Cardiac muscle cell (in vitro differentiated cells and primary cell): ENCODE measurements at regions not wholly inside any gene's neighbourhood (a gene's known extent, or its start where the extent isn't known, plus 50 kb on each side); places are given as distances from the start of the nearest gene placed in this dataset.

Experiments used
- DNase-seq, 2 donors: peaks; one replicate each; pipeline versions ENCODE4 v3.0.0 to v3.0.0-alpha.2; 2010 to 2017; ENCODE audit warnings: low read depth in 1 of 2, low spot score in 1 of 2
- H3K27ac ChIP-seq: fragments of 200-600 bp; sonication (generic); 2 replicates; pipeline ENCODE4 v1.5.1; 2016
- H3K27me3 ChIP-seq: fragments of 200-600 bp; sonication (generic); 2 replicates; pipeline ENCODE4 v1.6.0; 2016; ENCODE audit warnings: control low read depth
- H3K36me3 ChIP-seq: fragments of 200-600 bp; sonication (generic); 2 replicates; pipeline ENCODE4 v1.5.1; 2016; ENCODE audit warnings: control low read depth
- H3K4me1 ChIP-seq: fragments of 200-600 bp; sonication (generic); 2 replicates; pipeline ENCODE4 v1.8.1; 2017; ENCODE audit warnings: low read depth, mild to moderate bottlenecking, mixed run types
- H3K4me3 ChIP-seq: fragments of 200-600 bp; sonication (generic); 2 replicates; pipeline ENCODE4 v1.5.1; 2016; ENCODE audit warnings: mild to moderate bottlenecking
- H3K9me3 ChIP-seq: fragments of 200-600 bp; sonication (generic); 2 replicates; pipeline ENCODE4 v1.5.1; 2017; ENCODE audit warnings: low read depth, mild to moderate bottlenecking, control low read depth
- TF ChIP-seq, protein P1 (sequence below): IDR thresholded peaks from 2 replicates; pipeline ENCODE4 v1.5.1; 2012; ENCODE audit warnings: low read depth, mild to moderate bottlenecking, low read length

- no peaks in the 10 kb centered on the region for H3K4me1 ChIP-seq
- H3K27ac ChIP-seq, result no peak overlapping the region
- no peaks in the 10 kb centered on the region for H3K36me3 ChIP-seq
- TF ChIP-seq, protein P1, sequence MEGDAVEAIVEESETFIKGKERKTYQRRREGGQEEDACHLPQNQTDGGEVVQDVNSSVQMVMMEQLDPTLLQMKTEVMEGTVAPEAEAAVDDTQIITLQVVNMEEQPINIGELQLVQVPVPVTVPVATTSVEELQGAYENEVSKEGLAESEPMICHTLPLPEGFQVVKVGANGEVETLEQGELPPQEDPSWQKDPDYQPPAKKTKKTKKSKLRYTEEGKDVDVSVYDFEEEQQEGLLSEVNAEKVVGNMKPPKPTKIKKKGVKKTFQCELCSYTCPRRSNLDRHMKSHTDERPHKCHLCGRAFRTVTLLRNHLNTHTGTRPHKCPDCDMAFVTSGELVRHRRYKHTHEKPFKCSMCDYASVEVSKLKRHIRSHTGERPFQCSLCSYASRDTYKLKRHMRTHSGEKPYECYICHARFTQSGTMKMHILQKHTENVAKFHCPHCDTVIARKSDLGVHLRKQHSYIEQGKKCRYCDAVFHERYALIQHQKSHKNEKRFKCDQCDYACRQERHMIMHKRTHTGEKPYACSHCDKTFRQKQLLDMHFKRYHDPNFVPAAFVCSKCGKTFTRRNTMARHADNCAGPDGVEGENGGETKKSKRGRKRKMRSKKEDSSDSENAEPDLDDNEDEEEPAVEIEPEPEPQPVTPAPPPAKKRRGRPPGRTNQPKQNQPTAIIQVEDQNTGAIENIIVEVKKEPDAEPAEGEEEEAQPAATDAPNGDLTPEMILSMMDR, result no peak
- H3K9me3 ChIP-seq, result no peaks in the 10 kb centered on the region
- no peaks in the 10 kb centered on the region for H3K27me3 ChIP-seq
- no peak for DNase-seq
- H3K4me3 ChIP-seq, result no peak overlapping the region
Observed at GRCh38 chr1:30042438-30043147, 680.8 kb downstream of the MATN1 start.

GRCh38 chr1:30041741-30042437, 681.5 kb downstream of the MATN1 start:
- TF ChIP-seq, protein P1, result no peak
- Histone ChIP-seq H3K9me3 (no peaks in the 10 kb centered on the region), H3K4me1 (no peaks in the 10 kb centered on the region), H3K27ac (no peak overlapping the region), H3K4me3 (no peak overlapping the region), H3K36me3 (no peaks in the 10 kb centered on the region), H3K27me3 (no peaks in the 10 kb centered on the region)
- no peak for DNase-seq

DNA sequence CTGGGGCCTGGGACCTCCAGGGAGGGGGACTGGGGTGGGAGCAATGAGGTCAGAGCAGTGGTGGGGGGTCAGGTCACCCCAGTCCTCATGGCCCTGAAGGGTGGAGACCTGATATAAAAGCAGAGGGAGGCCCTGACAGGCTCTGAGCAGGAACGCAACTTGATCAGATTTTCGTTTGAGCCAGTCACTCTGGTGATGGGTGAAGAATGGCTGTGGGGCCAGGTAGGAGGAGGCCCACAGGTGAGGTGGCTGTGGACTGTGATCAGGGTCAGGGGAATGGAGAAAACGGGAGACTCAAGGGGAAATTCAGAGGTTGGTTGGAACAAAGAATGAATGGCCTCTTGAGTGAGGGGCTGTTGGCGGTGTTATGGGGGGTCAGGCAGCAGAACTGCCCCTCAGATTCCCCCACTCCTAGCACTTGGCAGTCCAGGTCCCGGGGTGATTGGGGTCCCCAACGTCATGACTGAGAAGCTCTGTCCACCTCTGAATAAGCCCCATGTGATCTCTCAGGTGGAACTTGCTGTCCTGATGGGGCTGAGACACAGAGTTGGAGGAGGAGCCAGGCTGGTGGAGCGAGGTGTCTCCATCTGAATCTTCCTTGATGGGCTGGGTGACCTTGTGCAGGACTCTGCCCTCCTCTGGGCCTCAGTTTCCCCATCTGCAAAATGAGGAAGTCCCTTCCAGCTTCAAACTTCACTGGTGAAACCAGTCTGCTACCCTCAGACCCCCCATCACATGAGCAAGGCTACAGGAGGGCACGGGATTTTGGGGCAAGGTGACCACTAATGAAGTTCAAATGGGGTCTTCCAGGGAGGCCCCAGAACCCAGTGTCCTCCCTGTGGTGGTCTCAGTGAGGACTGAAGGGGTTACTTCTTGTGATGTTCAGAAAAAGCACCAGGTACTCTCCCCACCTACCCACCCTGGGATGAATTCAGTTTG, 683.0 kb downstream of the MATN1 start:
- H3K4me1 ChIP-seq, result no peaks in the 10 kb centered on the region
- H3K36me3 ChIP-seq, result no peaks in the 10 kb centered on the region
- DNase-seq, result no peak
- TF ChIP-seq, protein P1, result no peak
- no peaks in the 10 kb centered on the region for H3K27me3 ChIP-seq
- H3K4me3 ChIP-seq, result no peak overlapping the region
- no peaks in the 10 kb centered on the region for H3K9me3 ChIP-seq
- no peak overlapping the region for H3K27ac ChIP-seq

DNA sequence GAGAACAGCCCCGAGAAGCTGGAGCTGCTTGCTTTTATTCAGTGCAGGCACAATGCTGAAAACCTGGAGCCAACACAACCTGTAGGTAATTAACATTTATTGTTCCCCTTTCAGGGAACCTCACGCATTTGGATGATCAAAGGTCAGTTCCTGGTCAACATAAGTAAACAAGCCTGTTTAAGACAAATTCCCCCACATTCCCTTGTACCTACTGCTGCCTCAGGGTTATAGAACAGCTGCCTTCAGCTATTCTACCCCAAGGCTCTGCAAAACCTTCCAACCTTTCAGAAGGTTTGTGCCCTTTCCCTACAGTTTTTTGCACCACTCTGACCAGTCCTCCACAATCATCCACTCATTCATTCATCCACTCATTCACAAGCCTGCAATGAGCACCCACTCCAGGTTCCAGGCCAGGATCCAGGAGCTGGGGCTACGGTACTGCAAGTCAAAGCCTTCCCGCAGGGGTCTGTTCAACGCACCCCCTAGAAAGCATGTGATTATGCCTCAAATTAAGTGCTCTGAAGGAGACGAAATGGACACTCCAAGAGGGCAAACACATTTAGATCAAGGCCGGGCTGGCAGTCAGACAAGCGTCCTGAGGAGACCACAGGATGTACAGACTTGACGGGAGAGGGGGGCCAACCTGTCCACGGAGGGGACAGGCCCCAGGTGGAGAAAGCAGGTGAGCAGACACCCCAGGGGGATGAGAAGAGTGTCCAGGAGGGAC, 683.9 kb downstream of the MATN1 start:
- TF ChIP-seq, protein P1, result no peak
- Histone ChIP-seq H3K4me1 (no peaks in the 10 kb centered on the region), H3K36me3 (no peaks in the 10 kb centered on the region), H3K9me3 (no peaks in the 10 kb centered on the region), H3K27me3 (no peaks in the 10 kb centered on the region), H3K4me3 (no peak overlapping the region), H3K27ac (no peak overlapping the region)
- DNase-seq, result no peak
